Activated CD8-positive, alpha-beta T cell treated with anti-CD3 and anti-CD28 coated beads for 36 hours (primary cell): ENCODE measurements at regions not wholly inside any gene's neighbourhood (a gene's known extent, or its start where the extent isn't known, plus 50 kb on each side); places are given as distances from the start of the nearest gene placed in this dataset.
"Not testable (repeated sequence)": the region's sequence is repeated elsewhere in the genome, so short reads cannot be mapped to it uniquely, and the experiment has no call there.

Source experiments
- ATAC-seq: fragments of 200-7000 bp; cut with Tn5 transposase; one replicate; pipeline ENCODE4 v1.10.0; 2021; ENCODE audit warnings: mild to moderate bottlenecking, moderate library complexity
- CTCF ChIA-PET: fragments of 350-600 bp; sonication (Branson Sonifier 250); formaldehyde crosslinking; loops from one replicate; lab custom pipeline; 2021; ENCODE audit warnings: antibody characterized with exemption; lab: Charles Lee
- POLR2A ChIA-PET: fragments of 350-600 bp; sonication (Branson Sonifier 250); formaldehyde crosslinking; loops from one replicate; lab custom pipeline; 2021; ENCODE audit warnings: antibody characterized with exemption; lab: Charles Lee
- DNase-seq: peaks from one replicate; pipeline ENCODE4 v3.0.0-alpha.2; 2020
- H3K27ac Mint-ChIP-seq: one replicate; pipeline ENCODE4 v1.8.0; 2021; ENCODE audit warnings: mild to moderate bottlenecking, mixed read lengths
- H3K27me3 Mint-ChIP-seq: one replicate; pipeline ENCODE4 v1.8.0; 2021; ENCODE audit warnings: mixed read lengths
- H3K36me3 Mint-ChIP-seq: one replicate; pipeline ENCODE4 v1.8.0; 2021; ENCODE audit warnings: low read depth, mixed read lengths
- H3K4me1 Mint-ChIP-seq: one replicate; pipeline ENCODE4 v1.8.0; 2021; ENCODE audit warnings: low read depth, mixed read lengths
- H3K4me3 Mint-ChIP-seq: one replicate; pipeline ENCODE4 v1.8.0; 2021; ENCODE audit warnings: mild to moderate bottlenecking, moderate library complexity, mixed read lengths
- H3K9me3 Mint-ChIP-seq: one replicate; pipeline ENCODE4 v1.8.0; 2021; ENCODE audit warnings: mixed read lengths
- CTCF ChIP-seq: fragments of 200-600 bp; IDR thresholded peaks from one replicate; pipeline ENCODE4 v1.8.0; 2022; ENCODE audit warnings: antibody characterized with exemption, mild to moderate bottlenecking
- intact Hi-C: fragments of 100-400 bp; cut with micrococcal nuclease; formaldehyde crosslinking; loops from one replicate; pipeline ENCODE4 v1.10.0; 2022

GRCh38 chr14:53367644-53368026, 214.5 kb upstream of the DDHD1 start:
- Mint-ChIP-seq H3K4me1 (no peaks in the 10 kb centered on the region), H3K27me3 (no peaks in the 10 kb centered on the region), H3K27ac (no peak overlapping the region), H3K4me3 (no peak overlapping the region), H3K9me3 (no peaks in the 10 kb centered on the region), H3K36me3 (no peaks in the 10 kb centered on the region)
- DNase-seq (no peak), ATAC-seq (no peak)
- CTCF ChIA-PET = no interaction called here
- POLR2A ChIA-PET = no interaction called here
- TF ChIP-seq CTCF = no peak
- intact Hi-C loops = no loop called here

- no peaks in the 10 kb centered on the region for H3K4me1 Mint-ChIP-seq
- CTCF ChIA-PET = no interaction called here
These were observed 212.5 kb upstream of the DDHD1 start for GRCh38 chr14:53365486-53366130.

GRCh38 chr14:53362916-53363315, 209.8 kb upstream of the DDHD1 start:
- intact Hi-C loops, H3K4me3 Mint-ChIP-seq, H3K36me3 Mint-ChIP-seq, H3K27ac Mint-ChIP-seq, ATAC-seq, CTCF ChIA-PET, H3K4me1 Mint-ChIP-seq, H3K9me3 Mint-ChIP-seq, POLR2A ChIA-PET, DNase-seq, H3K27me3 Mint-ChIP-seq: not testable (repeated sequence)

More at GRCh38 chr14:53365486-53366130, 212.5 kb upstream of the DDHD1 start:
- Mint-ChIP-seq H3K27ac (no peak overlapping the region), H3K27me3 (no peaks in the 10 kb centered on the region), H3K36me3 (no peaks in the 10 kb centered on the region), H3K4me3 (no peak overlapping the region), H3K9me3 (no peaks in the 10 kb centered on the region)
- DNase-seq = no peak
- POLR2A ChIA-PET = no interaction called here
- TF ChIP-seq CTCF = no peak
- no peak for ATAC-seq
- intact Hi-C loops = no loop called here

GRCh38 chr14:53360829-53361228, 207.7 kb upstream of the DDHD1 start:
- intact Hi-C loops = no loop called here
- CTCF ChIA-PET = interaction anchor here (0.8 kb wide), 1 partner anchor 26 kb away, joined by 3 read pairs; no protein-coding TSS in a partner anchor

GRCh38 chr14:53358166-53358565, 205.0 kb upstream of the DDHD1 start:
- no peak for TF ChIP-seq CTCF
- ATAC-seq (no peak), DNase-seq (no peak)
- peaks cover 2% of the 10 kb centered on the region for H3K4me1 Mint-ChIP-seq
- no peak overlapping the region for H3K4me3 Mint-ChIP-seq
- H3K36me3 Mint-ChIP-seq = no peaks in the 10 kb centered on the region
- no peaks in the 10 kb centered on the region for H3K27me3 Mint-ChIP-seq
- CTCF ChIA-PET = no interaction called here
- intact Hi-C loops = no loop called here
- no peak overlapping the region for H3K27ac Mint-ChIP-seq
- POLR2A ChIA-PET = no interaction called here
- no peaks in the 10 kb centered on the region for H3K9me3 Mint-ChIP-seq

More at GRCh38 chr14:53360829-53361228, 207.7 kb upstream of the DDHD1 start:
- H3K36me3 Mint-ChIP-seq = no peaks in the 10 kb centered on the region
- H3K4me1 Mint-ChIP-seq = no peaks in the 10 kb centered on the region
- no peak overlapping the region for H3K4me3 Mint-ChIP-seq
- POLR2A ChIA-PET = no interaction called here
- TF ChIP-seq CTCF = no peak
- H3K9me3 Mint-ChIP-seq = no peaks in the 10 kb centered on the region
- H3K27ac Mint-ChIP-seq = no peak overlapping the region
- no peak for ATAC-seq
- no peak for DNase-seq
- no peaks in the 10 kb centered on the region for H3K27me3 Mint-ChIP-seq
